ENCODE measurements at regions not wholly inside any gene's neighbourhood (a gene's known extent, or its start where the extent isn't known, plus 50 kb on each side); places are given as distances from the start of the nearest gene placed in this dataset.

DNA sequence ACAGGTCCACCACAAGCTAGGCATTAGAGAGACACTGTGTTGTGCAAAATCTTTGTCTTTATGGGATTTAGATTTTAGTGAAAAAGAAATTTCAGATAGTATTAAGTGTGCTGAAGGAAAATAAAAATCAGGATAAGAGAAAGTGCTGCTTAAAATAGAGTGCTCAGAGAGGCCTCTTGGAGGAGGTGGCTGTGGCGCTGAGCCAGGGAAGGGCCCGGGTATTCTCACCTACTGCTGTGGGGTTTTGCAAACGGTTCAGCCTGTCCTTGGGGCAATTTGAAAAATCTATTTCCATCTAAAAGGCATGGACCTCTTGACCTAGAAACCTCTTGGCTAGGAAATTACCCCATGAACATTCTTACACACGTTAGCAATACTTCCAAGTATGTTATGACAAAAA lies 267.7 kb downstream of the TJP1 start:
- DNase-seq, result no peak

DNA sequence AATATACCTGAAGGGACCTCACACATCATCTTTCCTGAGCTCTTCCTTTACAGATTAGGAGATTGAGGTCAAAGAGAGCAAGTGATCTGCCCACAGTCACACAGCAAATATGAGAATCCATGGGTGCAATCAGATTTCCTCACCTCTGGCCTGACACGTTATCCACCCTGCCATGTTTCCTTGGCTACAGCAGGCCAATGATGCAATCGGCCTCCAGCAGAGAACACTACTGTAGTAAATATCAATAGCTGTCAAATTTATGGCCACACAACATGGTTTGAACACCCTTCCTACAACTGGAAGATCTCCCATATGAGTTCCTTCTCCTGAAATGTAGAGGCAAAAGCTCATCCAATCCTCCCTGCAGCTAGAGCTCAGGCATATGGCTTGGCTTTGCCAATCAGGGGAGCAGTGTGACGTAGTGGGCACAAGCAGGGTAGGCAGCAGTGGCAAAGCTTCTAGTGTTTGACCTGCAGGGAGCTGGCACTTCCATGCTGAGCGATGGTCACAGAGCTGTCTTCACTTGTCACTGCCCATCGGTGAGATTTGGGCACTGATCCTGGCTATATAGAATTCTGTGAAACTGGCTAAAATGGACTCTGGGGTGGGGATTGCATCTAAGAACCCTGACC lies 271.3 kb downstream of the TJP1 start:
- DNase-seq, result no peak

DNA sequence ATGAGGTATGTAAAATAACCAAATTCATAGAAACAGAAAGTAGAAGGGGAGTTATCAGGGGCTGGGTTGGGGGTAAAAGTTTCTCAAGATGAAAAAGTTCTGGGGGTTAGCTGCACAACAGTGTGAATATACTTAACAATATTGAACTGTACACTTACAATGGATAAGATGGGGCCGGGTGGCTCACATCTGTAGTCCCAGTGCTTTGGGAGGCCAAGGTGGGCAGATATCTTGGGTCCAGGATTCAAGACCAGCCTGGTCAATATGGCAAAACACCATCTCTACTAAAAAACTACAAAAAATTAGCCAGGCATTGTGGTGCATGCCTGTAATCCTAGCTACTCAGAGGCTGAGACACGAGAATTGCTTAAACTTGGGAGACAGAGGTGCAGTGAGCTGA lies 274.3 kb downstream of the TJP1 start:
- no peak for DNase-seq

DNA sequence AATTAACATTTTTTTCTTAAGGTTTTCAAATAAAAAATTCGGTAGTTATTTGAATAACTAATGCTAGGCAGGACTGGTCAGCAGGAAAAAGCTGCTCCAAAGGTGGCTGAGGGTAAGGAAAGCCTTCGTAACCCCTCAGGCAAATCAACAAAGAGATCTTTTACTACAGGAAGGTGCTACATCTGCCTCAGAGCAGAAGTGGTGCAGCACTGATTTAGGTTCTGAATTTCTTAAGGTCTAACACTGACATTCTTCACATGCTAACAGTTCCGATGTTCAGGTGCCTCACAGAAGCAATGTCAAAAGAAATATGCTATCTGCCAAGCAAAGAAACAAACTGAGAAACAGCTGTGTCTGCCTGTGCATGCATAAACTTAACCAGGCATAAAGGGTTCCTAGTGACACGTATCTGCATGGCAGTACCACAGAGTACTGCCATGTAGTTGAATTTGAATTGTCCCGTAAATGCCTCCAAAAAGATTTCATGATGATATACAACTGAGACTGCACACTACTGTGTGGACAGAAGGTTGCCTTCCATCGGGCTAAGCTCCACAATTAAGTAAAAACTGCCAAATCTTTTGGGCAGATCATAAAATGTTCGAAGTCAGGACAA lies 275.0 kb upstream of the NSMCE3 start:
- DNase-seq, result no peak

DNA sequence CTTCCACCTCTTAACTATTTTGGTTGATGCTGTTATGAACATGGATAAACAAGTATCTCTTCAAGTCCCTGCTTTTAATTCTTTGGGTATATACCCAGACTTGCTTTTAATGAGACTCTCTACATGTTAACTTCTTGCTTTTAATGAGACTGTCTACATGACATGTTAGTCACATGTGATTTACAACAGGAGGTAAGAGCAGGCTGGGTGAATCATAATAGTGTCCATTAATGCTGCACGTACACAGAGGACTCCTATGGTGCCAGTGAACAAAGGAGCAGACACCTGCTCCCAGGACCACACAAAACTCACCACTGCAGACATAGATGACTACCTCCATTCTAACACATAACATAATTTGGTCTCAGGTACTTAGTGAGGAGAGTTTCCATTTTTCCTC lies 273.4 kb upstream of the NSMCE3 start:
- DNase-seq, result no peak

DNA sequence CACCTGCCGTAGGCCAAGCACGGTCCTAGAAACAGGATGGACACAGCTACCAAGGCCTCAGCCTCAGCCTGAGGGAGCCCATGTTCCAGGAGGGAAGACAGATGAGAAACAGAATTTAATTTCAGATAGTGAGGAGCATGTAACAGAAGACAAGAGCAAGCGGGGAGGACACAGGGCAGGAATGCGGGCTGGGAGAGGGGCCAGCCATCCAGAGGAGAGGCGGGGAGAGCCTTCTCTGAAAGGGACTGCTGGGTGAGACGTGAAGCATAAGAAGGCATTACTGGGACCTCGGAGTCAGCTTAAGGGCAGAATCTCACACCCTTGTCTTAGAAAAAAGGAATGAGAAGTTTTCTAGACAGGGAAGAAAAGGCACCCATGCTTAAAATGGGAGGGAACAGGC lies 271.7 kb upstream of the NSMCE3 start:
- DNase-seq, result no peak

DNA sequence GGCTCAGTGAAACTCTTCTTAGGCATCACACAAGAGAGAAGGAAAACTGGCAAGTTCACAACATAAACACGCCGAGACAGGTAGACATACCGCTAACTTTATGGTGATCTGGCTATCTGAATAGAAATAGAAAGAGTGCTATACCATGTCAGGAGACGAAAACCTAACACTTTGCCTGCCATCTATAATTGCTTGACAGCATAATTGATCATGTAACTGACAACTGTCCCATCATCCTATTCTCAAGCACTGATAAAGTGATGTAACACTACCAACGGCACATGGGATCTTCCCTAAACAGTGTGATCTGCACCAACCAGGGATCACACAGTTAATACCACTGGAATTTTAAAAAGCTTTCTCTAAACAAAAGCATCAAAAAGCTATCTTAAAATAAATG lies 270.9 kb upstream of the NSMCE3 start:
- DNase-seq, result no peak

DNA sequence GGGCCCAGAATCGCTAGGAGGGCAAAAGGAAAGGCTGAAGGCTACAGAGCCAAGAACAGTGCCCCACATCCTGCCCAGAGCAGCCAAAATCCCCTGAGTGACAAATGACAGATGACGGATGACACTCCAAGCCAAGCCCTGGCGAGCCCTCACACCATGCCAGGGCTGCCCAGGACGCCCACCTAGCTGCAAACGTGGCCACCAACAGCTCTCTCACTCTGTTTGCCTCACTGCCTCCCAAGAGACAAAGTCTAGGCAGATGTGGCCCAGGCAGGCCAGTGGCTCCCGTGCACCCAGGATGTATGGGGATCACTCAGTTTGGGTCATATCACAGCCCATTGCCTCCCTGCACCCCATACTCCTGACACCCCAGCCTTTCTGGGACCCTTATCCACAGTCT lies 270.1 kb upstream of the NSMCE3 start:
- no peak for DNase-seq

DNA sequence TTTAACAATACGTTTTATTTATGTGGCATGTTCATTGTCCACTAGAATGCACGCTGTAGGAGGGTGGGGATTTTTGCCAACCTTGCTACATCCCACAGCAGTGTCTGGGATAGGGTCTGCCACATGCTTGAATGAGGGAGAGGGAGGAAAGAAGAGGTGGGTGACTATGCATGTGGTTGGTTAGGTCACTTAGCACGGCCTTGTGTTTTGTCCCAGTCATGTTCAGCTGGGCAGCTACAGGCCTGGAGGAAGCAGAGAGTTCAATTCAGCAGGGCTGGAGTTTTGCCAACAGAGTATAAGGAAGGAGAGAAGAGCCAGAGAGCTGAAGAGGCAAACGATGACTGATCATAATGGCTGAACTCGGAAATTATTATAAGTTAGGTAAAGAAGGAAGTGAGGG lies 268.4 kb upstream of the NSMCE3 start:
- no peak for DNase-seq

DNA sequence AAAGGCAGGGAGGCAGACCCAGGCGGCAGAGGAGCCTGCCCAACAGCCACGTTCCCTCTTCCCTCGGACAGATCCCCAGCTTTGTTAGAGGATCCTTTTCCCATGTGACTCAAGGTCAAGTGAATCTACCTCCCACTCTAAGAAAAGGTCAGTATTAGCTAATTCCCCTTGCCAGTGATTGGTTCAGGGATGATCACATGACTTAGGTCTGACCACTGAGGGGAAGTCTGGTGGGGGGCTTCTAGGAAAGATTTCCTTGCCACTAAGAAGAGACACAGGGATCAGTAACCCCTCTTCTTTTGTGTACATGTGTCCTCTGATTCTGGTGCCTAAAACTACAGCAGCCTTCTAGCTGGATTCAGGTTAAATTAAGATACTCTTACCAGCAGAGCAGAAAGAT lies 266.3 kb upstream of the NSMCE3 start:
- DNase-seq, result no peak

DNA sequence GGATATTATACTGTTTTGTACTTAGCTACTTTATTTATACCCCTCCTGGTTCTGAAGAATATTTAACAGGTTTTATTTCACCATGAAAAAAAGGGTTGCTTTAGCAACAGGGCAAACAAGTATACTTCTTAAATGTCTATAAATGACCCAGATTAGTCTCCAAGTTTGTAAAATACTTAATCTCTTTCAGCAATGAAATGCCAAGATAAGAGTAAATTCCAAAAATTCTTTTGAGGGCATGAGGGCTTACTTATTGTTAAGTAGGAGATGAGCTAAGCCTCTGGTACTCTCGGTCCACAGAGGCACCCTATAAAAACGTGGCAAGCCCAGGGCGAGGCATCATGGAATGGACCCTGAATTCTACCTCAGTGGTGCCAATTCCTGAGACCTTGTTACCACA lies 264.8 kb upstream of the NSMCE3 start:
- no peak for DNase-seq

DNA sequence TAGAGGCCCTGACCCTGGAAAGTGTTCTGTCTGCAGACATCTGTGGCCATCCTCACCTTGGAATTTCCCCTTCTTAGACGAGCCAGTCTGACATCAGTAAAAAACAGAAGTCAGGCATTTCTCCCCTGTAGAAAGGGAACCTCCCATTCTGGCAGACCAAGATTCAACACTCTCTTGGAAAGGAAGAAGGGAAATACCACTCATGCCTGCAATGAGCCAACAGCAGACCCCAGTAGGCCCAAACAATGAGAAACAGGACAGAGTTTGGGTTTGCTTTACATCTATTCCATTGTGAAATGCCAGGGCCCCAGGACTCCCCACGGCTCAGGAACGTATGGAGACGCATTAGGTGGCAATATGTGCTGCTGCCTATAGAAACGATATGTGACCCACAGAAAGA lies 264.0 kb upstream of the NSMCE3 start:
- DNase-seq, result no peak

DNA sequence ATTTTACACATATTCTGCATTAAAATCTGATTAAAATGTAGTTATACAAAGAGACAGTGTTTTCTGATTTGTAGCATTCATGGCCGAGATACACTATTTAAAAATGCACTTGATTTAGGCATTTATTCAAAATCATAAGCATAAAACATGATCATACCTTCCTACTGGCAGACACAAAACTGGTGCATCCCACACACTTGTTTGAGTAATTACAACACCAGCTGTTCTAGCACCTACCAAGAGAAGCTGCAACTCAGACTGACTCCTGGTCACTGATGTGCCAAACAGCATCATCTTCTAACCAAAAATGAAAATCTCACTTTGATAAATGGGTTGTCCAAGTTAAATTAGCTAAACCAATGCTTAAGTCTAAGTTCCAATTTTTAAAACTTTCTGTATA lies 262.7 kb upstream of the NSMCE3 start:
- no peak for DNase-seq

DNA sequence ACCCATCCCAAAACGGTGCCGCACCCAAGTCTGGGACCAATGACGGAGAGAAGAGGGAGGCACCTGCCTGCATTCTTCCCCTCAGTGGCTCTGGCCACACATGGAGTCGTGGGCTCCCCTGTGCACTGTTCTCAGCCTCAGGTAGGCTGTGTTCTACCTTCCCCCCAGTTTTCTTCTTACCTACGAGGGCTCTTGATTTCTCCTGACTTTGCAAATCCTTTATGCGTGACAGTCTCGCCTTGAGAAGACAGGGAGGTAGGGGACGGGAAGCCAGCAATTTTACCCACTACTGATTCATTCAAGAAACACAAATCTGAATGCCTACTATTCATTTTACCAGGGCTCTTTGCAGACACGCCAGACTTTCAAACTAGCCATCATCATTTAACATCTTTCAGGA lies 261.3 kb upstream of the NSMCE3 start:
- no peak for DNase-seq

DNA sequence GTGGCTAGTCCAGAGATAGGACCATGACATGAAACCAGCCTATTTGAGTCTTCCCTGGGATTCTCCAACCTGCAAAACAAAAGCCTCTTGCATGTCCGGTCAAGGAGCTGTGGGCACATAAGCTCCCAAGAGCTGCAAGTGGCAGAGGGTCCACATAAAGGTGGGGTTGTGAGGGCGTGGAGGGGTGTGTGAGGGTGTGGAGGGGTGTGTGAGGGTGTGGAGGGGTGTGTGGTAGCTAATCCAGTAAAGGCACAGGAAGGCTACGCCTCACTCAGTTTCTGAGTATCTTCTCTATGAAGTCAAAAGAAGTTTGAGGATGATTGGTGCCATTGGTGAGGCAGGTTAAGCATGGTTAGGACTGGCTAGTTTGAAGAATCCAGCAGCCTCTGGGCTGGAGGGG lies 259.4 kb upstream of the NSMCE3 start:
- DNase-seq, result no peak

DNA sequence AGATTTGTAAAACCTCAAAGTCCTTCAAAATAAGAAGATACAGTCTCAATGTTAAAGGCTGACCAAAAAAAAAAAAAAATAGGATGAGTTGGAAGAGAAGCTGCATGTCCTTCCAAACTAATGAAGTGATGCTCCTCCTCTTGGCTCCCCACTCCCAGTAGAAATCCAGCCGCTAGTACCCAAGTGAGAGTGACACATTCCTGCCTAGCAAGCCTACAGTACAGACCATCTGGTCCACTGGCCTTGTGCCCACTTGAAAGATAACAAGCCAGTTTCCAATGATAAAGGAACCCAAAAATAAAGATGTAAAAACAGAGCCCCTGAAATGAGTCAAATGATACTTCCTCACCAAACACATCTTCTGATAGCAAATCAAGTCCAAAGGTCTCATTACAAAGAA lies 258.7 kb upstream of the NSMCE3 start:
- no peak for DNase-seq

DNA sequence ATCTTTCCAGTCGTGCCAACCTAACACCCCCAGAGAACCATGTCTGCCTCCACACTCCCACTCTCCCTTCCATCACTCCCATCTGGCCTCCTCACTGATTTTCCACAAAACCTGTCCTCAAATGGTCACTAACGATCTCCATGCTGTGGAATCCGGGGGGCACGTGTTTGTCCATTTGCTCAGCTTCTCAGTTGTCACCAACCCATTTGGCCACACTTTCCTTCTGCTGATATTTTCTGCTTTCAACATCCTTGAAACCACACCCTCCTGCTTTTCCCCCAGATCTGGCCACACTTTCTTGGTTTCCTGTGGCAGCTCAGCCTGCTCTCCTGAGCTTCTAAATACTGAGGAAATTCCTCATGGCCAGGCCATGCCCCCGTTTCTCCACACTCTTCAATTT lies 257.2 kb upstream of the NSMCE3 start:
- no peak for DNase-seq

DNA sequence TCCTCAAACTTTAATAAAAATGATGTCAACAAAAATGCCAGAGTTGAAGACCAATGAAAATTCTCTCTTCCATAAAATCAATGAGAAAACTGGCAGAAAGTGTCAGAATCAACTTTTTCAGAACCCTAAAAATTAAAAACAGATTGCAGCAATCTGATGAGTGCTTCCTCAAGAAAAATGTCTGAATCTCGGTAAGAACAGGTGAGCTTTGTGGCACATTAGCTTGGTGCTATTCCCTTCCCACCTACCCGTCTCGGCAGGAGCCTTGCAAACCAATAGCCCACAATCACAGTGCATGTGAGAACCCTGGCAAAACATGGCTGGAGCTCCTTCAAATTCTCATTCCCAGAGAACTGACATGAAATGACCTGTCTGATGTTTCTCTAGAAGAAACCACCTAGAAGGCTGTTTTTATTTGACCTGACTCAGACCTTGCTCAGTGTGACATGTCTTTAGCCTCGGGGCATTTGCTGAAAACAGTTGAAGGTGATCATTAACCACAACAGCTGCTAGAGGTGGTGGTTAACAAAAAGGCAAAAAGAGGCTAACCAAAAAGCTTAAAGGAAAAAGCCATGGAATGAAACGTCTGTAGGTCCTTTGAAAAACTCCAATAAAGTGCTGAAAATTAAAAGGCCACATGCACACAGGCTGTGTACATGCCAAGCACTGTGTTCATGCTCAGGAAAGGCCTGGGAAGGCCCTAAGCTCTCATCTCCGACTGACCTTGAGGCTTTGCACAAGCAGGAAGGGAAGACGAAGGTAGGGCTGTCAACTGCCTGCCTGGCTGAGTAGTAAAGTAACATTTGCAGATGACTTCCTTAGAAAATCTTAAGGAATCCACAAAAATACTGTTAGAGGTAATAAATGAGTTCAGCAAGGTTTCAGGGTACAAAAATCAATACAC lies 253.0 kb upstream of the NSMCE3 start:
- DNase-seq, result no peak

DNA sequence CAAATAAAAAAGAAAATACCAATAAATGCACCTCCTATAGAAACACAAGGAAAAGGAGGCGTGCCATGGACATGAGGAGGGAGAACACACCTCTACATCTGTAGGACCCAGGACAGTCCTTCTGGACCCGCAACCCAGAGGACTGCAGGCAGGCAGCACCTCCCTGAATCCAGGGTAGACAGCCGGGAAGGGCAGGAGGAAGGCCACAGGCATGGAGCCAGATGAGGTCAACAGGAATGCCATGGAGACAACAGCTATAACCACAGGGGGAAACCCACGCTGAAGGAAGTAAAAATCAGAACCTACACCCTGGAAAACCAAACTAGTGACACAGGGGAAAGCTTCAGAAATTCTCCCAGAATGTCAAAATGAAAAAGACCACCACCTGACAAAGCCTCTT lies 248.8 kb upstream of the NSMCE3 start:
- DNase-seq, result no peak

DNA sequence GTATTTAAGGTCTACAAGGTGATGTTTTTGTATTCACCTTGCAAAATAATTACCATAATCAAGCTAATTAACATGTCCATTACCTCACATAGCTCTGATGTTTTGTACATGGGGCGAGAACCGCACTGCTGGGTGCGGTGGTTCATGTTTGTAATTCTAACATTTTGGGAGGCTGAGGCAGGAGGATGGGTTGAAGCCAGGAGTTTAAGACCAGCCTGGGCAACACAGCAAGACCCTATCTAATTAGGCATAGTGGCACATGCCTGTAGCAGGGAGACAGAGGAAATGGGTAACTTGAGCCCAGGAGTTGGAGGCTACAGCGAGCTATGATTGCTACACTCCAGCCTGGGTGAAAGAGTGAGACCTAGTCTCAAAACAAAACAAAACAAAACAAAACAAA lies 248.2 kb upstream of the NSMCE3 start:
- no peak for DNase-seq

DNA sequence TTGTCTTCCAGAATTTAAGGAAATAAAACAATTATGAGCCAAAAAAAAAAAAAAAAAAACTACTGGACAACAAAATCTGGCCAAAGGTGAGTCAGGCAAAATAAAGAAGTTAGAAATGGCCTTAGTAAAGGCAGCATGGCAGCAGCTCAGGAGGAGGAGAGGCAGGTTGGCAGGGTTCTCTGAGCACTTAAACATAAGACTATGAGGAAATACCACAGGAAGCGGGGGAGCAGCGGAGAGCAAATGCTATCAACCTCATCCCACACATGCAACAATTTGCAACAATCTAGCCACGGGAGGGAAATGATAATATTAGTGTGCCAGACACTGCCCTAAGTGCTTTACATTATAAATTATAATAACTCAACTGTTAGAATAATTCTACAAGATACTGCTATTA lies 247.3 kb upstream of the NSMCE3 start:
- DNase-seq, result no peak

DNA sequence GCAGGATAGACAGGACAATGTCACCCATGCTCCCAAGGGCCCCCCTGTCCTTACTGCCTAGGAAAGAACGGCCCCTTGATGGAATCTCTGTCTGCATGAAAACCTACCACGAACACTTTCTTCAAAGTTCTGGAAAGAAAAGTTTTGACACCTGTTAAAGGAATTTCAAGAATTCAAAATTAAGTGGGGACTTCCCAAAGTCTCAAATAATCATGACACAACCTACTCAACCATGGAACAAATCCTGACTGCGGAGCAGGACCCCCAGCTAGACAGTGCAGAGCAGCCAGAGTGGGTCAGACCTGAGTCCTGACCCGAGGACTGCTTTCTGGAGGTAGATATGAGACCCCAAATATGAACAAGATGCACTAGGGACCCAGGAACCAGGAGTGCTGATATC lies 245.3 kb upstream of the NSMCE3 start:
- no peak for DNase-seq

DNA sequence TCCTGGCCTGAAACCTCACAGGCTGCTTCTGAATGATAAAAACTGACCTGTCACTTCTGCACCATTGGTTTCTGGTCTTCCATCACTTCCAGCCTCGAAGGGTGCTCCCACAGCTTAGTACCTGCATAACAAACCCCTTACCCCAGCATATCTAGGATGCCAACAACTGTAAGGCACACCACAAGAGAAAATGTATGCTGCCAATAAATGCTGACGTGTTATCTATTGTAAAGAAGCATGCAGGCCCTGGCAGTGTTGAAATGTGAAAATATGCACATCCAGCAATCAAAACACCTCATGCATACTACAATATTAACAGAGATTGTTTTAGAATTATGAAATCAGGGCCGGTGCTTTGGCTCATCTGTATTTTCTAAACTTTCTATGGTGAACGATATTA lies 242.0 kb upstream of the NSMCE3 start:
- DNase-seq, result no peak

Data from renal pelvis (tissue), 1 donor.